Esophagus muscularis mucosa (tissue), 4 donors: ENCODE measurements at regions not wholly inside any gene's neighbourhood (a gene's known extent, or its start where the extent isn't known, plus 50 kb on each side); places are given as distances from the start of the nearest gene placed in this dataset.

Source experiments
- DNase-seq: peaks from one replicate; pipeline ENCODE4 v3.0.0-alpha.2; 2017; ENCODE audit errors: extremely low spot score
- H3K27ac ChIP-seq, 4 donors: fragments of 200-600 bp; sonication (generic); replicated peaks in 1 of 4; 1 replicate in 3 of 4; 2 replicates in 1 of 4; pipeline ENCODE4 v1.5.1; 2016 to 2019; ENCODE audit warnings: mild to moderate bottlenecking in 1 of 4
- H3K27me3 ChIP-seq, 4 donors: fragments of 200-600 bp; sonication (generic); one replicate each; pipeline versions ENCODE4 v1.5.1 to v1.6.0; 2016 to 2019
- H3K36me3 ChIP-seq, 4 donors: fragments of 200-600 bp; sonication (generic); one replicate each; pipeline ENCODE4 v1.5.1; 2016 to 2019
- H3K4me1 ChIP-seq, 4 donors: fragments of 200-600 bp; sonication (generic); one replicate each; pipeline ENCODE4 v1.5.1; 2016 to 2019
- H3K4me3 ChIP-seq, 4 donors: fragments of 200-600 bp; sonication (generic); 1 replicate in 2 of 4; 2 replicates in 2 of 4; pipeline ENCODE4 v1.5.1; 2016 to 2019; ENCODE audit warnings: mild to moderate bottlenecking in 4 of 4, moderate library complexity in 1 of 4
- H3K9me3 ChIP-seq, 4 donors: fragments of 200-600 bp; sonication (generic); 1 replicate in 3 of 4; 2 replicates in 1 of 4; pipeline ENCODE4 v1.5.1; 2016 to 2019
- EP300 ChIP-seq: sonication (generic); formaldehyde crosslinking; IDR thresholded peaks from one replicate; pipeline ENCODE4 v1.6.1; 2017; ENCODE audit warnings: antibody characterized with exemption
- POLR2A ChIP-seq: fragments of 450-650 bp; IDR thresholded peaks from one replicate; pipeline ENCODE4 v1.6.1; 2017; ENCODE audit warnings: antibody characterized with exemption, moderate library complexity, mild to moderate bottlenecking, low read depth
- POLR2AphosphoS5 ChIP-seq, 2 donors: sonication (generic); formaldehyde crosslinking; IDR thresholded peaks; one replicate each; pipeline ENCODE4 v1.6.1; 2017; ENCODE audit warnings: antibody characterized with exemption in 2 of 2
- WGBS: methylation state at CpG from one replicate; pipeline ENCODE4 v1.1.5; 2018; 5-methylcytosine and 5-hydroxymethylcytosine counted together
- intact Hi-C: fragments of 100-400 bp; cut with DNase I; formaldehyde crosslinking; loops from one replicate; pipeline ENCODE4 v1.15.1; 2023
- TF ChIP-seq, protein P1 (sequence below), 3 experiments: fragments of 200-600 bp in 2 of 3; fragments of 450-650 bp in 1 of 3; sonication (generic) in 2 of 3; IDR thresholded peaks; one replicate each; pipeline ENCODE4 v1.5.1; 2017 to 2019; ENCODE audit warnings: antibody characterized with exemption in 3 of 3, mild to moderate bottlenecking in 2 of 3, moderate library complexity in 1 of 3

DNA sequence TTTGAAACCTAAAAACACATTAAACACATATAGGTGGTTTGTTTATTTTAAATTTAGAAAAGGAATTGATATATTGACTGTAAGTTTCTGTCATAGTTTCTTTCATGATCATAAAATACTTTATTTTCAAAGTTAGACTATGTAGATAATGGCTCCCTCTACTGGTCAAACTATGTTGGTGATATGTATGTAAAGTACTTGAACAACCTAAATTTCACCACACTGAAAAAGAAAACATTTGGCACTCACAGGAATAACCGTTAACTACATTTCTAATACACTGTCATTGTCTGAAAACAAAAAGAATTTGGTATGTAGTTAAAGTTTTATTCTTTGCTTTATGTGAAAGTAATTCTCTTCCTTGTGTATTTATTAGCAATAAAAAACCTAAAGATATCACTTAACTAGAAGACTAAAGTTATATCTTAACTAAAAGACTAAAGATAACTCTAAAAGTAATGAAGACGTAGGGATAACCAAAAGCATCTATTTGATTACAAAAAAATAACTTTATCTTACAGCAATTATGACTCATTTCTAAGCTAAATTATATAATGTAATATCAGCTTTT lies 427.5 kb downstream of the VGLL3 start:
- intact Hi-C loops = no loop called here
- 27% methylated on average over 2 of the region's 2 CpGs for WGBS
- H3K27ac ChIP-seq = no peak overlapping the region
- H3K4me3 ChIP-seq = no peak overlapping the region
- H3K36me3 ChIP-seq = no peaks in the 10 kb centered on the region
- H3K4me1 ChIP-seq = no peaks in the 10 kb centered on the region
- H3K27me3 ChIP-seq = no peaks in the 10 kb centered on the region
- no peaks in the 10 kb centered on the region for H3K9me3 ChIP-seq
- DNase-seq = no peak
- no peak for TF ChIP-seq EP300
- TF ChIP-seq, protein P1, sequence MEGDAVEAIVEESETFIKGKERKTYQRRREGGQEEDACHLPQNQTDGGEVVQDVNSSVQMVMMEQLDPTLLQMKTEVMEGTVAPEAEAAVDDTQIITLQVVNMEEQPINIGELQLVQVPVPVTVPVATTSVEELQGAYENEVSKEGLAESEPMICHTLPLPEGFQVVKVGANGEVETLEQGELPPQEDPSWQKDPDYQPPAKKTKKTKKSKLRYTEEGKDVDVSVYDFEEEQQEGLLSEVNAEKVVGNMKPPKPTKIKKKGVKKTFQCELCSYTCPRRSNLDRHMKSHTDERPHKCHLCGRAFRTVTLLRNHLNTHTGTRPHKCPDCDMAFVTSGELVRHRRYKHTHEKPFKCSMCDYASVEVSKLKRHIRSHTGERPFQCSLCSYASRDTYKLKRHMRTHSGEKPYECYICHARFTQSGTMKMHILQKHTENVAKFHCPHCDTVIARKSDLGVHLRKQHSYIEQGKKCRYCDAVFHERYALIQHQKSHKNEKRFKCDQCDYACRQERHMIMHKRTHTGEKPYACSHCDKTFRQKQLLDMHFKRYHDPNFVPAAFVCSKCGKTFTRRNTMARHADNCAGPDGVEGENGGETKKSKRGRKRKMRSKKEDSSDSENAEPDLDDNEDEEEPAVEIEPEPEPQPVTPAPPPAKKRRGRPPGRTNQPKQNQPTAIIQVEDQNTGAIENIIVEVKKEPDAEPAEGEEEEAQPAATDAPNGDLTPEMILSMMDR (IDR thresholded peaks at IDR 0.05) = peak; percentile 13 to 53 (median 47)
- TF ChIP-seq POLR2A = no peak

DNA sequence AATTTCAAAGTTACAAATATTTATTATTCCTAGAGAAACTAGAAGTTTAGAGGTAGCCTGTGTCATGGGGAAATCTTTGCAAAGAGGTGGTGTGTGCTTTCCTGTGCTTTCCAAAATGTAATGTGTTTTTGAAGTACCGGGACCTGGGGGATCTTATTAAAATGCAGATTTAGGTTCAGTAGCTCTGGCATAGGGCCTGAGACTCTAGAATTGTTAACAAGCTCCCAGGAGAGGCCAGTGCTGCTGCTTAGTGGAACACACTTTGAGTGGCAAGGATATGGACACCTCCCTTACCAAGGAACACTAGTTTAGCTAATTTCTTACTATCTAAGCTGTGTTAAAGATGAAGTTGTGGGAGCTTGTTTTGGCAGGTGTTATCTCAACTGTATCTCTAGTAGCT lies 428.9 kb downstream of the VGLL3 start:
- TF ChIP-seq POLR2AphosphoS5 (IDR thresholded peaks at IDR 0.05) (no peak), EP300 (no peak), POLR2A (no peak)
- TF ChIP-seq, protein P1 (IDR thresholded peaks at IDR 0.05) = no peak
- Histone ChIP-seq H3K4me1 (no peaks in the 10 kb centered on the region), H3K4me3 (no peak overlapping the region), H3K9me3 (no peaks in the 10 kb centered on the region), H3K27ac (no peak overlapping the region), H3K27me3 (no peaks in the 10 kb centered on the region), H3K36me3 (no peaks in the 10 kb centered on the region)
- intact Hi-C loops = no loop called here
- 40% methylated on average over 1 of the region's 1 CpG for WGBS
- no peak for DNase-seq

DNA sequence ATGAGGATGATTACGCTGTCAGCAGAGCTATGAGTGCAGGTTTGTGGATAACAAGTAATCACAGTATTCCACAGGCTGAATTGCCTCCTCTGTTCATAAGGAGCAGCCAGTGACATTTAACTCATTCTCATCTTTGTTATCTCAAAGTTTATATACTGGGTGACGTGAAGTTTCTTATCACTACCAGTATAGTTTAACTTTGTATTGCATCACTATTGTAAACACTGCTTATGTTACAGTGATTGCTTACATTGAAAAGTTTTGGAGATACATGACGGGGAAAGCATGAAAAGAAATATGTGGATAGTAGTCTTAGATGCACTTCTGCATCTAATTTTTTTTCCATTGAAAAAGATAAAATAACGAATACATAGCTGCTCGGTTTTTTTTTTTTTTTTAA lies 429.7 kb downstream of the VGLL3 start:
- H3K4me1 ChIP-seq = no peaks in the 10 kb centered on the region
- intact Hi-C loops = no loop called here
- H3K4me3 ChIP-seq = no peak overlapping the region
- 45% methylated on average over 5 of the region's 5 CpGs for WGBS
- no peaks in the 10 kb centered on the region for H3K27me3 ChIP-seq
- no peaks in the 10 kb centered on the region for H3K9me3 ChIP-seq
- DNase-seq = no peak
- no peak overlapping the region for H3K27ac ChIP-seq
- no peaks in the 10 kb centered on the region for H3K36me3 ChIP-seq
- TF ChIP-seq, protein P1 (IDR thresholded peaks at IDR 0.05) = no peak
- no peak for TF ChIP-seq POLR2AphosphoS5 (IDR thresholded peaks at IDR 0.05)
- TF ChIP-seq EP300 = no peak
- TF ChIP-seq POLR2A = no peak

DNA sequence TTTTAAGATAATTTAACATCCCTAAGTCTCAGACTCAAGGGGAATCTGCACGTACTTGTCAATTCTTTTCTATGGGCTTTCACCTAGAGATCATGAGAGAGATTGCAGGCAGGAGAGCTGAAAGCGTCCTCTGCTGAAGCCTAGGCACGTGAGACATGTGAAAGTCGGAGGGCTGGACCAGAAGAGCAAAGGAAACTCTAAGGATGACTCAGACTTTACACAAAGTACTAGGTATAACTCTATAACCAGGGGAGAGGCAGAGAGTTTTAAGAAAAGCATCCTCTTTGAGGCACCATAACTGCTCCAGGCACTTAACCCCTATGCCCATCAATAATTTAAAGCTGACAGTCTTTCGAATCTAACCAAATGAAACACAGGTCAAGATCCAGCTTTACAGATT lies 436.6 kb downstream of the VGLL3 start:
- no peak overlapping the region for H3K27ac ChIP-seq
- intact Hi-C loops = no loop called here
- H3K27me3 ChIP-seq = no peaks in the 10 kb centered on the region
- no peak for DNase-seq
- no peaks in the 10 kb centered on the region for H3K36me3 ChIP-seq
- H3K4me1 ChIP-seq = no peaks in the 10 kb centered on the region
- no peak overlapping the region for H3K4me3 ChIP-seq
- 45% methylated on average over 5 of the region's 5 CpGs for WGBS
- TF ChIP-seq EP300 (no peak), POLR2A (no peak), POLR2AphosphoS5 (IDR thresholded peaks at IDR 0.05) (no peak)
- TF ChIP-seq, protein P1 (IDR thresholded peaks at IDR 0.05) = no peak
- H3K9me3 ChIP-seq = no peaks in the 10 kb centered on the region

DNA sequence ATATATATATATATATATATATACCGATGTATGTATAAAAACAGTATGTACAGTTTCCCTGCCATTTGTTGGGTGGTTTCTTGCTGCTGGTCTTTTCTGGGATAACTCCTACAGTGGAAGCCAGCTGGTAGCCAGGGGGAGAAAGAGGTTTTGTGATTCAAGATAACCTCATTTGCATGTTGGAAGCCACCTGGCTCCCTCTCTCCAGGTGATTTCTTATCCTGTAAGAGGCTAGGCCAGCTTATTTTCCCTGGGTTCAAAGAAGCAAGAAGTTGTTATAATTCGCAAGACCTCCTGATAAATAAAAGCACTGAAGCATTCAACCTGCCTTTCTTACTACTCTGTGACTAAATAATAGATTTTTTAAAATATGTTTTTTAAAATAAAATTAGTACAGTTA lies 443.3 kb downstream of the VGLL3 start:
- TF ChIP-seq POLR2A (no peak), EP300 (no peak), POLR2AphosphoS5 (IDR thresholded peaks at IDR 0.05) (no peak)
- TF ChIP-seq, protein P1 (IDR thresholded peaks at IDR 0.05) = no peak
- Histone ChIP-seq H3K27me3 (no peaks in the 10 kb centered on the region), H3K4me3 (no peak overlapping the region), H3K36me3 (no peaks in the 10 kb centered on the region), H3K27ac (no peak overlapping the region), H3K4me1 (no peaks in the 10 kb centered on the region), H3K9me3 (no peaks in the 10 kb centered on the region)
- no peak for DNase-seq
- WGBS = 56% methylated on average over 2 of the region's 2 CpGs
- intact Hi-C loops = no loop called here
